ENCODE measurements at regions not wholly inside any gene's neighbourhood (a gene's known extent, or its start where the extent isn't known, plus 50 kb on each side); places are given as distances from the start of the nearest gene placed in this dataset.

- no peaks in the 10 kb centered on the region for H3K9me3 ChIP-seq (ENCODE audit: low read length)
- H3K36me3 ChIP-seq (ENCODE audit: insufficient read depth, low read length): no peaks in the 10 kb centered on the region
- H3K9ac ChIP-seq (ENCODE audit: low read length): no peak overlapping the region
- H3K4me1 ChIP-seq (ENCODE audit: insufficient read depth, low read length): peaks cover 14% of the 10 kb centered on the region
- no peaks in the 10 kb centered on the region for H3K27me3 ChIP-seq (ENCODE audit: control insufficient read depth in 1 of 2, insufficient read depth in 2 of 2, low read length in 2 of 2)
- H3K4me3 ChIP-seq (ENCODE audit: low read depth in 1 of 2, low read length in 2 of 2): no peak overlapping the region
- H3K27ac ChIP-seq (ENCODE audit: low read depth, low read length): no peak overlapping the region
Observed at GRCh38 chr2:150617351-150617978, 130.0 kb upstream of the RND3 start.

DNA sequence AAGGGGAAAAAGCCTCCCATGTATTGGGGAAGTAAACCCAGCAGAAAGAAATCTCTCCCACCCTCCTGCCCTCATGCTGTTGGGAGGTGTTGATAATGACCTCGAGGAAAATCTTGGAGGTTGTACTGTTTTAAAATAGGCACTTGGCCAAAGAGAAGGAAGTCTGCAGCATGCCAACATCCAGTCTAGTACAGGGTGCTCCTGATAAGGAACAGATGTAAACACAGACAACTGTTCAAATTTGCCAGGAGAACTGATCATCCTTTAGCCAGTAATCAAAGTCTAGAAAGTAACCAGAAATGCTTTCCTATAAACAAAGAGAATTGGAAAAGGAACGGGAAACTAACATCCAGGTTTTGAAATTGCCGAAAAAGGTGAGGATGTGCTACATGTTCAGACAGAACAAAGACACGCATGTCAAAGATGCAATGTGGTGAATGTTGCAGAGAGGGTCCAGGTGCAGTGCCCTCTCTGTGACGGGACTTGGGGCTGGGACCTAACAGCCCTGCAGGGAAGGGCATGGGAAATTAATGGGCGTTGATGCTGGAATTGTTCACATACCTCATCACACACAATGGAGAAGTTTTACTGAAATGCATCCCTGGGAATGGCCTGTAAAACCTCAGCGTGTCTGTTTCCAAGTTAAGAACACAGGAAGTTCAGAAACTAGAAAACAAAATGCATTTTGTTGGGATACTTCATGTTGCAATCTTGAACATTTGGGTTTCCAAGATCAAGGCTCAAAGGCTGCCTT, 125.7 kb upstream of the RND3 start:
- Histone ChIP-seq H3K4me1 (ENCODE audit: insufficient read depth, low read length) (peaks cover 11% of the 10 kb centered on the region), H3K9ac (ENCODE audit: low read length) (no peak overlapping the region), H3K27me3 (ENCODE audit: control insufficient read depth in 1 of 2, insufficient read depth in 2 of 2, low read length in 2 of 2) (no peaks in the 10 kb centered on the region), H3K27ac (ENCODE audit: low read depth, low read length) (no peak overlapping the region), H3K9me3 (ENCODE audit: low read length) (no peaks in the 10 kb centered on the region), H3K36me3 (ENCODE audit: insufficient read depth, low read length) (no peaks in the 10 kb centered on the region), H3K4me3 (ENCODE audit: low read depth in 1 of 2, low read length in 2 of 2) (no peak overlapping the region)

DNA sequence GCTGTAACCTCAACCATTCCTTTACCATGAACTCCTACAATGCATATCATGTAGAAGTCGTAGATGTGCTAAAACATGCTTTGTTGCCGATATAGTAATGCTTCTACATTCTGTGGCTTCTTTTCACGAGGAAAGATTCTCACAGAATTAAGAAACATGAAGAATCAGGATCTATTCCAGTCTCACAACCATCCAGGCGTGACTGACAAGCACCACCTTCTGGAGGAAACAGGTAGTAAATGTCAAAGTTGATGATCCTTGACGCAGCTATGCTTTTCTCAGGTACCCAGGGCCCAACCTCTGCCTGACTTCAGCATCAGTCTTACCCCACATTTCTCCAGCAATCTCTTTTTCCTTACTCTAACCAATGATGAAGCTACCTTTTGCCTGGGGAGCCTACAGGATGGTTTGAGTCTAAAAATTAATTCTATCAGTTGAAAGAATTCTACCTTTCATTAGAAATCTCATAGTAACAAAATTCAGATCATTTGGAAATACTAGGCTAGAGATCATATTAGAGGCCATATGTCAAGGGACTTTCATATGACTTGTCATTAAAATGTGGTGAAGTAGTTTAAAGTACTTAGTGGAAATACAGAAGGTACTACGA, 123.3 kb upstream of the RND3 start:
- H3K4me1 ChIP-seq (ENCODE audit: insufficient read depth, low read length): peaks cover 11% of the 10 kb centered on the region
- H3K9ac ChIP-seq (ENCODE audit: low read length): no peak overlapping the region
- H3K36me3 ChIP-seq (ENCODE audit: insufficient read depth, low read length): no peaks in the 10 kb centered on the region
- H3K27ac ChIP-seq (ENCODE audit: low read depth, low read length): no peak overlapping the region
- no peaks in the 10 kb centered on the region for H3K27me3 ChIP-seq (ENCODE audit: control insufficient read depth in 1 of 2, insufficient read depth in 2 of 2, low read length in 2 of 2)
- H3K9me3 ChIP-seq (ENCODE audit: low read length): no peaks in the 10 kb centered on the region
- no peak overlapping the region for H3K4me3 ChIP-seq (ENCODE audit: low read depth in 1 of 2, low read length in 2 of 2)

GRCh38 chr2:150609831-150610582, 122.5 kb upstream of the RND3 start:
- H3K9ac ChIP-seq (ENCODE audit: low read length): no peak overlapping the region
- H3K9me3 ChIP-seq (ENCODE audit: low read length): no peaks in the 10 kb centered on the region
- no peaks in the 10 kb centered on the region for H3K27me3 ChIP-seq (ENCODE audit: control insufficient read depth in 1 of 2, insufficient read depth in 2 of 2, low read length in 2 of 2)
- no peaks in the 10 kb centered on the region for H3K36me3 ChIP-seq (ENCODE audit: insufficient read depth, low read length)
- no peak overlapping the region for H3K27ac ChIP-seq (ENCODE audit: low read depth, low read length)
- no peak overlapping the region for H3K4me3 ChIP-seq (ENCODE audit: low read depth in 1 of 2, low read length in 2 of 2)
- peaks cover 11% of the 10 kb centered on the region for H3K4me1 ChIP-seq (ENCODE audit: insufficient read depth, low read length)

DNA sequence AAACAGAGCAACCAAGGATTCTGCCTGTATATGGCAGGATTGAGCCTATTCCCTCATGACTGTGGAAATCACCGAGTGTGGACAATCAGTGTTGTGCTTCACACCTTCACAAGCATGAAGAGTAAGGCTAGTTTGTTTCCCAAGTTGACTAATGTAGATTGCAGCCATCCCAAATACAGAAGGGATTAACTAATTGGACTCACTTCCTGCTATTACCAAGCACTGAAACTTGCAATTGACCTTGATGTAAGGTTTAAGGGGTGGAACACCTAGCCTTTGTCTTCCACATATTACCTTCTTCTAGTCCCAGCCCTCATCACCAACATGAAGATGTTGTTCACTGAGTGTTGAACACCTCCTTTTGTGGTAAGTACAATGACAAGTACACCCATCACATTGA, 120.9 kb upstream of the RND3 start:
- H3K36me3 ChIP-seq (ENCODE audit: insufficient read depth, low read length): no peaks in the 10 kb centered on the region
- no peaks in the 10 kb centered on the region for H3K9me3 ChIP-seq (ENCODE audit: low read length)
- no peak overlapping the region for H3K4me3 ChIP-seq (ENCODE audit: low read depth in 1 of 2, low read length in 2 of 2)
- no peaks in the 10 kb centered on the region for H3K27me3 ChIP-seq (ENCODE audit: control insufficient read depth in 1 of 2, insufficient read depth in 2 of 2, low read length in 2 of 2)
- no peak overlapping the region for H3K9ac ChIP-seq (ENCODE audit: low read length)
- H3K27ac ChIP-seq (ENCODE audit: low read depth, low read length): no peak overlapping the region
- H3K4me1 ChIP-seq (ENCODE audit: insufficient read depth, low read length): peaks cover 9% of the 10 kb centered on the region

GRCh38 chr2:150607390-150607811, 119.9 kb upstream of the RND3 start:
- Histone ChIP-seq H3K9me3 (ENCODE audit: low read length) (no peaks in the 10 kb centered on the region), H3K4me1 (ENCODE audit: insufficient read depth, low read length) (peaks cover under 1% of the 10 kb centered on the region), H3K9ac (ENCODE audit: low read length) (no peak overlapping the region), H3K27me3 (ENCODE audit: control insufficient read depth in 1 of 2, insufficient read depth in 2 of 2, low read length in 2 of 2) (no peaks in the 10 kb centered on the region), H3K36me3 (ENCODE audit: insufficient read depth, low read length) (no peaks in the 10 kb centered on the region), H3K4me3 (ENCODE audit: low read depth in 1 of 2, low read length in 2 of 2) (no peak overlapping the region), H3K27ac (ENCODE audit: low read depth, low read length) (no peak overlapping the region)

GRCh38 chr2:150606380-150607060, 119.1 kb upstream of the RND3 start:
- Histone ChIP-seq H3K9me3 (ENCODE audit: low read length) (no peaks in the 10 kb centered on the region), H3K9ac (ENCODE audit: low read length) (no peak overlapping the region), H3K4me1 (ENCODE audit: insufficient read depth, low read length) (peaks cover 2% of the 10 kb centered on the region), H3K27me3 (ENCODE audit: control insufficient read depth in 1 of 2, insufficient read depth in 2 of 2, low read length in 2 of 2) (no peaks in the 10 kb centered on the region), H3K36me3 (ENCODE audit: insufficient read depth, low read length) (no peaks in the 10 kb centered on the region), H3K27ac (ENCODE audit: low read depth, low read length) (no peak overlapping the region), H3K4me3 (ENCODE audit: low read depth in 1 of 2, low read length in 2 of 2) (no peak overlapping the region)

DNA sequence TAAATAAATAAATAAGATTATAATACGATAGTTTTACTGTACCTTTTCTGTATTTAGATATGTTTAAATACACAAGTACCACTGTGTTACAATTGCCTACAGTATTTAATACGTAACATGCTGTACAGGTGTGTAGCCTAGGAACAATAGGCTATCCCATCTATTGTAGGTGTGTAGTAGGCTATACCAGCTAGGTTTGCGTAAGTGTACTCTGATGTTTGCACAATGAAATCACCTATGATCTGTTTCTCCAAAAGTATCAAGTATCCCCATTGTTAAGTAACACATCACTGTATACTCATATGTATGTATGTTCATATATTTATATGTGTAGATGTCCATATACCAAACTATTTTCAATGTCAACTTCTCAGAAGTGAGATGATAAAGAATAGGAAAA, 118.2 kb upstream of the RND3 start:
- Histone ChIP-seq H3K36me3 (ENCODE audit: insufficient read depth, low read length) (no peaks in the 10 kb centered on the region), H3K4me1 (ENCODE audit: insufficient read depth, low read length) (peaks cover 6% of the 10 kb centered on the region), H3K9me3 (ENCODE audit: low read length) (no peaks in the 10 kb centered on the region), H3K27ac (ENCODE audit: low read depth, low read length) (no peak overlapping the region), H3K4me3 (ENCODE audit: low read depth in 1 of 2, low read length in 2 of 2) (no peak overlapping the region), H3K27me3 (ENCODE audit: control insufficient read depth in 1 of 2, insufficient read depth in 2 of 2, low read length in 2 of 2) (no peaks in the 10 kb centered on the region), H3K9ac (ENCODE audit: low read length) (no peak overlapping the region)

GRCh38 chr2:150601280-150602038, 114.0 kb upstream of the RND3 start:
- no peaks in the 10 kb centered on the region for H3K27me3 ChIP-seq (ENCODE audit: control insufficient read depth in 1 of 2, insufficient read depth in 2 of 2, low read length in 2 of 2)

GRCh38 chr2:150599889-150600288, 112.4 kb upstream of the RND3 start:
- Histone ChIP-seq H3K27me3 (ENCODE audit: control insufficient read depth in 1 of 2, insufficient read depth in 2 of 2, low read length in 2 of 2) (no peaks in the 10 kb centered on the region), H3K9ac (ENCODE audit: low read length) (no peak overlapping the region), H3K4me1 (ENCODE audit: insufficient read depth, low read length) (peaks cover 6% of the 10 kb centered on the region), H3K36me3 (ENCODE audit: insufficient read depth, low read length) (no peaks in the 10 kb centered on the region), H3K4me3 (ENCODE audit: low read depth in 1 of 2, low read length in 2 of 2) (no peak overlapping the region), H3K9me3 (ENCODE audit: low read length) (no peaks in the 10 kb centered on the region), H3K27ac (ENCODE audit: low read depth, low read length) (no peak overlapping the region)

More at GRCh38 chr2:150601280-150602038, 114.0 kb upstream of the RND3 start:
- Histone ChIP-seq H3K36me3 (ENCODE audit: insufficient read depth, low read length) (no peaks in the 10 kb centered on the region), H3K9ac (ENCODE audit: low read length) (no peak overlapping the region), H3K9me3 (ENCODE audit: low read length) (no peaks in the 10 kb centered on the region), H3K4me1 (ENCODE audit: insufficient read depth, low read length) (peaks cover 6% of the 10 kb centered on the region), H3K27ac (ENCODE audit: low read depth, low read length) (no peak overlapping the region), H3K4me3 (ENCODE audit: low read depth in 1 of 2, low read length in 2 of 2) (no peak overlapping the region)
